B cell (primary cell): ENCODE measurements at regions not wholly inside any gene's neighbourhood (a gene's known extent, or its start where the extent isn't known, plus 50 kb on each side); places are given as distances from the start of the nearest gene placed in this dataset.

Experiments used
- EZH2 ChIP-seq: IDR thresholded peaks from 2 replicates; pipeline ENCODE4 v1.6.1; 2012; ENCODE audit warnings: borderline replicate concordance, low read depth, mild to moderate bottlenecking, moderate library complexity, low read length; ENCODE audit not compliant: insufficient read depth, poor library complexity, severe bottlenecking
- TF ChIP-seq, protein P1 (sequence below): fragments of 200-600 bp; IDR thresholded peaks from one replicate; pipeline ENCODE4 v1.8.0; 2022; ENCODE audit warnings: antibody characterized with exemption, mild to moderate bottlenecking

DNA sequence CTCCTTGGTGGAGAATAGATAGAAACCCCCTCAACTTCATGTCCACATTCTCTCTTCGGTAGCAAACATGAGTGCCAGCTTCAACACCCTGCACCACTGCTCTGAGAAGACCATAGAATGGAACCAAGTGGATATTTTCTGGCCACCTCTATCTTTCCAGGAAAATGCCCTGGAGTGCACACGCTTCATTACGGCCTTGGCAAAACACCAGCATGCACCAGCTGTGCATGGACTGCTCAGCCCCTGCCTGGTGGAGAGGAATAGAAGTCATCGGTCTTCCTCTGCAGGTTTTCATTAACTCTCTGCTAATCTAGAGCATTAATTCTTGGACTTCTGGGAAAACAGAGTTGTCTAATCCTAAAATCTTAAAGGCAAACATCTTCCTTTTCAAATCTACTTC is 211.6 kb upstream of the TMEM161B start:
- TF ChIP-seq EZH2, result no peak
- TF ChIP-seq, protein P1, sequence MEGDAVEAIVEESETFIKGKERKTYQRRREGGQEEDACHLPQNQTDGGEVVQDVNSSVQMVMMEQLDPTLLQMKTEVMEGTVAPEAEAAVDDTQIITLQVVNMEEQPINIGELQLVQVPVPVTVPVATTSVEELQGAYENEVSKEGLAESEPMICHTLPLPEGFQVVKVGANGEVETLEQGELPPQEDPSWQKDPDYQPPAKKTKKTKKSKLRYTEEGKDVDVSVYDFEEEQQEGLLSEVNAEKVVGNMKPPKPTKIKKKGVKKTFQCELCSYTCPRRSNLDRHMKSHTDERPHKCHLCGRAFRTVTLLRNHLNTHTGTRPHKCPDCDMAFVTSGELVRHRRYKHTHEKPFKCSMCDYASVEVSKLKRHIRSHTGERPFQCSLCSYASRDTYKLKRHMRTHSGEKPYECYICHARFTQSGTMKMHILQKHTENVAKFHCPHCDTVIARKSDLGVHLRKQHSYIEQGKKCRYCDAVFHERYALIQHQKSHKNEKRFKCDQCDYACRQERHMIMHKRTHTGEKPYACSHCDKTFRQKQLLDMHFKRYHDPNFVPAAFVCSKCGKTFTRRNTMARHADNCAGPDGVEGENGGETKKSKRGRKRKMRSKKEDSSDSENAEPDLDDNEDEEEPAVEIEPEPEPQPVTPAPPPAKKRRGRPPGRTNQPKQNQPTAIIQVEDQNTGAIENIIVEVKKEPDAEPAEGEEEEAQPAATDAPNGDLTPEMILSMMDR, result no peak
